Natural killer cell (primary cell): ENCODE measurements at regions not wholly inside any gene's neighbourhood (a gene's known extent, or its start where the extent isn't known, plus 50 kb on each side); places are given as distances from the start of the nearest gene placed in this dataset.
A peak's percentile ranks its signal among the peaks of the same experiment; 100 is the strongest.

Experiments used
- ATAC-seq, 3 donors: fragments of 150-1000 bp in 2 of 3; fragments of 200-7000 bp in 1 of 3; cut with Tn5 transposase; 1 replicate in 1 of 3; 2 replicates in 2 of 3; pipeline ENCODE4 v1.10.0; 2021; ENCODE audit warnings: mild to moderate bottlenecking in 2 of 3, moderate library complexity in 2 of 3
- DNase-seq, 2 donors: peaks; one replicate each; pipeline versions ENCODE4 v3.0.0 to v3.0.0-alpha.2; 2013 to 2021; ENCODE audit warnings: mixed read lengths in 1 of 2
- H3K27ac ChIP-seq: one replicate; pipeline ENCODE4 v1.5.1; 2013; ENCODE audit warnings: mild to moderate bottlenecking, low read length
- H3K27me3 ChIP-seq: one replicate; pipeline ENCODE4 v1.6.1; 2013; ENCODE audit warnings: low read length; ENCODE audit not compliant: control insufficient read depth, insufficient read depth
- H3K36me3 ChIP-seq: one replicate; pipeline ENCODE4 v1.6.1; 2013; ENCODE audit warnings: low read length; ENCODE audit not compliant: control insufficient read depth, insufficient read depth
- H3K4me1 ChIP-seq: one replicate; pipeline ENCODE4 v1.6.1; 2013; ENCODE audit warnings: low read length; ENCODE audit not compliant: control insufficient read depth, insufficient read depth
- H3K4me3 ChIP-seq: one replicate; pipeline ENCODE4 v1.5.1; 2013; ENCODE audit warnings: low read length
- H3K9me3 ChIP-seq: one replicate; pipeline ENCODE4 v1.6.1; 2013; ENCODE audit warnings: low read length; ENCODE audit not compliant: control insufficient read depth, insufficient read depth
- H3K27ac Mint-ChIP-seq, 2 donors: one replicate each; pipeline ENCODE4 v1.8.0; 2022; ENCODE audit warnings: mild to moderate bottlenecking in 2 of 2, mixed read lengths in 2 of 2, moderate library complexity in 1 of 2
- H3K27me3 Mint-ChIP-seq, 2 donors: one replicate each; pipeline ENCODE4 v1.8.0; 2022; ENCODE audit warnings: low read depth in 2 of 2, mixed read lengths in 2 of 2
- H3K36me3 Mint-ChIP-seq: one replicate; pipeline ENCODE4 v1.8.0; 2022; ENCODE audit warnings: mixed read lengths
- H3K4me1 Mint-ChIP-seq, 2 donors: one replicate each; pipeline ENCODE4 v1.8.0; 2022; ENCODE audit warnings: mixed read lengths in 2 of 2
- H3K4me3 Mint-ChIP-seq: one replicate; pipeline ENCODE4 v1.8.0; 2022; ENCODE audit warnings: mild to moderate bottlenecking, moderate library complexity, mixed read lengths
- H3K9me3 Mint-ChIP-seq, 2 donors: one replicate each; pipeline ENCODE4 v1.8.0; 2022; ENCODE audit warnings: mixed read lengths in 2 of 2
- CTCF ChIP-seq: fragments of 200-600 bp; IDR thresholded peaks from one replicate; pipeline ENCODE4 v1.8.0; 2022; ENCODE audit warnings: antibody characterized with exemption
- WGBS: methylation state at CpG from one replicate; pipeline ENCODE4 v1.1.7; 2013; ENCODE audit warnings: missing lambda C conversion rate; ENCODE audit not compliant: insufficient coverage; 5-methylcytosine and 5-hydroxymethylcytosine counted together
- intact Hi-C: fragments of 100-400 bp; cut with micrococcal nuclease; formaldehyde crosslinking; loops from one replicate; pipeline ENCODE4 v1.14.2; 2022

- peaks cover 2% of the 10 kb centered on the region for H3K4me1 ChIP-seq
- H3K9me3 Mint-ChIP-seq, result no peaks in the 10 kb centered on the region
- no peaks in the 10 kb centered on the region for H3K27me3 ChIP-seq
- no peak overlapping the region for H3K4me3 ChIP-seq
- no peak overlapping the region for H3K27ac ChIP-seq
- H3K27ac Mint-ChIP-seq, result no peak overlapping the region
- TF ChIP-seq CTCF, result no peak
- no peak overlapping the region for H3K4me3 Mint-ChIP-seq
- DNase-seq (no peak), ATAC-seq (no peak)
- no peaks in the 10 kb centered on the region for H3K36me3 Mint-ChIP-seq
- intact Hi-C loops, result no loop called here
- H3K4me1 Mint-ChIP-seq, result peaks cover 3% of the 10 kb centered on the region in 2 donors
- no peaks in the 10 kb centered on the region for H3K36me3 ChIP-seq
- peaks cover 5 to 11% of the 10 kb centered on the region in 2 donors for H3K27me3 Mint-ChIP-seq
- no peaks in the 10 kb centered on the region for H3K9me3 ChIP-seq
- WGBS, result 90% methylated on average over 13 of the region's 14 CpGs
Measured at GRCh38 chr10:78995987-78996791, 72.6 kb upstream of the ZMIZ1 start.

- no peaks in the 10 kb centered on the region for H3K27me3 ChIP-seq
- no peaks in the 10 kb centered on the region for H3K36me3 Mint-ChIP-seq
- no peaks in the 10 kb centered on the region for H3K9me3 ChIP-seq
- peaks cover 7% of the 10 kb centered on the region for H3K4me1 ChIP-seq
- no peak for DNase-seq
- peaks cover 7 to 9% of the 10 kb centered on the region in 2 donors for H3K4me1 Mint-ChIP-seq
- H3K27me3 Mint-ChIP-seq, result peaks cover 5 to 15% of the 10 kb centered on the region in 2 donors
- H3K27ac ChIP-seq, result no peak overlapping the region
- no peaks in the 10 kb centered on the region for H3K9me3 Mint-ChIP-seq
- intact Hi-C loops, result no loop called here
- H3K36me3 ChIP-seq, result no peaks in the 10 kb centered on the region
- no peak overlapping the region for H3K4me3 Mint-ChIP-seq
- TF ChIP-seq CTCF, result no peak
- WGBS, result 76% methylated on average over 3 of the region's 3 CpGs
- no peak for ATAC-seq
- no peak overlapping the region for H3K4me3 ChIP-seq
- no peak overlapping the region for H3K27ac Mint-ChIP-seq
Measured at GRCh38 chr10:78996792-78997129, 72.0 kb upstream of the ZMIZ1 start.

GRCh38 chr10:78997635-78998618 is 70.8 kb upstream of the ZMIZ1 start:
- Mint-ChIP-seq H3K4me1 (peaks cover 7 to 9% of the 10 kb centered on the region in 2 donors), H3K36me3 (no peaks in the 10 kb centered on the region), H3K4me3 (no peak overlapping the region), H3K9me3 (no peaks in the 10 kb centered on the region), H3K27ac (no peak overlapping the region), H3K27me3 (peaks cover 5 to 15% of the 10 kb centered on the region in 2 donors)
- 66% methylated on average over 10 of the region's 10 CpGs for WGBS
- ATAC-seq (peak in 1 of 3 donors; percentile 40), DNase-seq (no peak)
- H3K4me3 ChIP-seq, result no peak overlapping the region
- TF ChIP-seq CTCF, result no peak
- no peaks in the 10 kb centered on the region for H3K27me3 ChIP-seq
- intact Hi-C loops, result no loop called here
- no peaks in the 10 kb centered on the region for H3K9me3 ChIP-seq
- H3K36me3 ChIP-seq, result no peaks in the 10 kb centered on the region
- H3K4me1 ChIP-seq, result peaks cover 7% of the 10 kb centered on the region
- H3K27ac ChIP-seq, result no peak overlapping the region
